Calu3 (cell line): ENCODE measurements at regions not wholly inside any gene's neighbourhood (a gene's known extent, or its start where the extent isn't known, plus 50 kb on each side); places are given as distances from the start of the nearest gene placed in this dataset.

Experiments
- BruUV-seq: library from RNA; stranded (reverse); fragments of 400-500 nt; replicated peaks from 2 replicates; lab custom pipeline; 2021; lab: Mats Ljungman, UMichigan
- CTCF ChIA-PET: fragments of 300-600 bp; sonication (Branson Sonifier 250); formaldehyde crosslinking; loops from one replicate; lab custom pipeline; 2022; ENCODE audit warnings: antibody characterized with exemption; lab: Charles Lee
- DNase-seq: peaks from one replicate; pipeline ENCODE4 v3.0.0; 2022
- H3K27ac Mint-ChIP-seq: one replicate; pipeline ENCODE4 v1.8.0; 2022; ENCODE audit warnings: mixed read lengths; ENCODE audit not compliant: unreplicated experiment
- H3K27me3 Mint-ChIP-seq: one replicate; pipeline ENCODE4 v1.8.0; 2022; ENCODE audit warnings: mixed read lengths; ENCODE audit not compliant: unreplicated experiment
- H3K36me3 Mint-ChIP-seq: one replicate; pipeline ENCODE4 v1.8.0; 2022; ENCODE audit warnings: mild to moderate bottlenecking, moderate library complexity, mixed read lengths; ENCODE audit not compliant: insufficient read depth, unreplicated experiment
- H3K4me1 Mint-ChIP-seq: one replicate; pipeline ENCODE4 v1.8.0; 2022; ENCODE audit warnings: mild to moderate bottlenecking, low read depth, mixed read lengths; ENCODE audit not compliant: unreplicated experiment
- H3K4me3 Mint-ChIP-seq: one replicate; pipeline ENCODE4 v1.8.0; 2022; ENCODE audit warnings: mild to moderate bottlenecking, low read depth, moderate library complexity, mixed read lengths; ENCODE audit not compliant: unreplicated experiment
- H3K9me3 Mint-ChIP-seq: one replicate; pipeline ENCODE4 v1.8.0; 2022; ENCODE audit warnings: low read depth, mixed read lengths; ENCODE audit not compliant: unreplicated experiment
- CTCF ChIP-seq: fragments of 200-600 bp; IDR thresholded peaks from one replicate; pipeline ENCODE4 v1.8.0; 2022; ENCODE audit warnings: antibody characterized with exemption; ENCODE audit not compliant: unreplicated experiment
- intact Hi-C: fragments of 100-400 bp; cut with micrococcal nuclease; formaldehyde crosslinking; loops from one replicate; pipeline ENCODE4 v1.10.0; 2022; ENCODE audit not compliant: unreplicated experiment

DNA sequence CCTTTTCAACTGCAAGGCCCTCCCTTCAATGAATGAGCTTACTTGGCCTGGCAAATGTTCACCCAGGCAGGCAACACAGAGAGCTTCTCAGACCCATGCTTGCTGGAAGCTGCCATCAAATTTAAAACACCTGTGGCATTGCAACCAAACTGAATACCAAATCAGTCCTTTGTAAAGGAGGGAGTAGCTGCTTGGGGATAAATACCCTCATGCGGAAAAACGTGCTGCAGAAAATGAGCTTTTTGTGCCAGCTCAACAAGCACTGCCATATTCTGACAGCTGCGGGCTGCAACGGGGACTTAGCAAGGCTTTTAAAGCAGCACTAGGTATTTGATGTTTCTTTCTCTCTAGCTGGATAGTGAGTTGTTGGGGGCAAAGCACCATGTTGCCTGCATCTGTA is 119.7 kb downstream of the PLPPR4 start:
- H3K27me3 Mint-ChIP-seq, result no peaks in the 10 kb centered on the region
- no peak for TF ChIP-seq CTCF
- no peak for DNase-seq
- intact Hi-C loops, result no loop called here
- no peak overlapping the region for H3K27ac Mint-ChIP-seq
- H3K4me3 Mint-ChIP-seq, result no peak overlapping the region
- no peaks in the 10 kb centered on the region for H3K36me3 Mint-ChIP-seq
- no peaks in the 10 kb centered on the region for H3K4me1 Mint-ChIP-seq
- no peaks in the 10 kb centered on the region for H3K9me3 Mint-ChIP-seq
- BruUV-seq, result no TSS peak
- CTCF ChIA-PET, result no interaction called here

- Mint-ChIP-seq H3K4me1 (no peaks in the 10 kb centered on the region), H3K9me3 (no peaks in the 10 kb centered on the region), H3K4me3 (no peak overlapping the region), H3K27ac (no peak overlapping the region), H3K36me3 (no peaks in the 10 kb centered on the region), H3K27me3 (no peaks in the 10 kb centered on the region)
- intact Hi-C loops, result no loop called here
- BruUV-seq, result no TSS peak
- DNase-seq, result no peak
- TF ChIP-seq CTCF, result no peak
- CTCF ChIA-PET, result no interaction called here
These were observed 121.6 kb downstream of the PLPPR4 start for GRCh38 chr1:99385852-99386251.

DNA sequence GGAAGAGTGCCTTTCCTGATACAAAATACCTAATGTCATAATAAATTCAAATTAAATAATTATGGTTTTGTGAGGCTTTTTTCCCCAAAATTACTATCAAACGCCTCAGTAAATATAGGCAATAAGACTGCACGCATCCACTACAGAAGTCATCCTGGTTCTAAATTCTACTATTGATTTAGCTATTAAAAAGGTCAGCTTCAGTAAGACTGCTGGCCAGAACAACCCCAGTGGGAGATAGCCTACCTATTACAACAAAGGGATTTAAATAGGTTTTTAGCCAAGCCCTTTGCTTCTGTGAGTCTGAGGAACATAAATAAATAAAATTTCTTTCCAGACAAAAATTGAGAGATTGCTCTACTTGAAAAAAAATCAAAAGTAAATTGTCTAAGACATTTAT is 132.1 kb downstream of the PLPPR4 start:
- Mint-ChIP-seq H3K4me1 (no peaks in the 10 kb centered on the region), H3K27ac (no peak overlapping the region), H3K4me3 (no peak overlapping the region), H3K36me3 (no peaks in the 10 kb centered on the region), H3K27me3 (no peaks in the 10 kb centered on the region), H3K9me3 (no peaks in the 10 kb centered on the region)
- intact Hi-C loops, result no loop called here
- BruUV-seq, result no TSS peak
- CTCF ChIA-PET, result no interaction called here
- DNase-seq, result no peak
- no peak for TF ChIP-seq CTCF

GRCh38 chr1:99397029-99397428 is 132.7 kb downstream of the PLPPR4 start:
- BruUV-seq, result no TSS peak
- Mint-ChIP-seq H3K9me3 (no peaks in the 10 kb centered on the region), H3K27ac (no peak overlapping the region), H3K27me3 (no peaks in the 10 kb centered on the region), H3K36me3 (no peaks in the 10 kb centered on the region), H3K4me1 (no peaks in the 10 kb centered on the region), H3K4me3 (no peak overlapping the region)
- CTCF ChIA-PET, result no interaction called here
- DNase-seq, result no peak
- intact Hi-C loops, result no loop called here
- no peak for TF ChIP-seq CTCF
